ENCODE measurements at regions not wholly inside any gene's neighbourhood (a gene's known extent, or its start where the extent isn't known, plus 50 kb on each side); places are given as distances from the start of the nearest gene placed in this dataset.

DNA sequence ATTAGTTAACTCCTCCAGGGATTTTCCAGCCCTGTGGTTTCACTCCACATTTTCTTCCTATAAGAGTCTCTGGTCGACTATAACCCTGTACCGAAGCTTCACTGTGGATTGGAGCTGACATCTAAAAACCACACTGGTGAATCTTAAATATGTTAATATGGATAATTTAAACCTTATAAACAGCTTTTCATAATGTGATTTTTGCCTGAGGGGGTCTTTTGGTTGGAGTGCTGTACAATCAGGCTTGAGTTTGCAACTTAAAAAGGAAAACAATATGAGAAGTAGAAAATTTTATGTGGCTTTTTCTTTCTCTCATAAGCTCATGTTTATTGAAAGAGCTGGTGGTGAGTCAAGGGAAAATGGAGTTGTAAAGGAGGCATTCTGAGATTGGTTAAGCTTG, 313.7 kb downstream of the VPS13C start:
- no peaks in the 10 kb centered on the region for H3K36me3 Mint-ChIP-seq
- peaks cover 4% of the 10 kb centered on the region for H3K4me1 Mint-ChIP-seq (ENCODE audit: unreplicated experiment)
- TF ChIP-seq, protein P1, sequence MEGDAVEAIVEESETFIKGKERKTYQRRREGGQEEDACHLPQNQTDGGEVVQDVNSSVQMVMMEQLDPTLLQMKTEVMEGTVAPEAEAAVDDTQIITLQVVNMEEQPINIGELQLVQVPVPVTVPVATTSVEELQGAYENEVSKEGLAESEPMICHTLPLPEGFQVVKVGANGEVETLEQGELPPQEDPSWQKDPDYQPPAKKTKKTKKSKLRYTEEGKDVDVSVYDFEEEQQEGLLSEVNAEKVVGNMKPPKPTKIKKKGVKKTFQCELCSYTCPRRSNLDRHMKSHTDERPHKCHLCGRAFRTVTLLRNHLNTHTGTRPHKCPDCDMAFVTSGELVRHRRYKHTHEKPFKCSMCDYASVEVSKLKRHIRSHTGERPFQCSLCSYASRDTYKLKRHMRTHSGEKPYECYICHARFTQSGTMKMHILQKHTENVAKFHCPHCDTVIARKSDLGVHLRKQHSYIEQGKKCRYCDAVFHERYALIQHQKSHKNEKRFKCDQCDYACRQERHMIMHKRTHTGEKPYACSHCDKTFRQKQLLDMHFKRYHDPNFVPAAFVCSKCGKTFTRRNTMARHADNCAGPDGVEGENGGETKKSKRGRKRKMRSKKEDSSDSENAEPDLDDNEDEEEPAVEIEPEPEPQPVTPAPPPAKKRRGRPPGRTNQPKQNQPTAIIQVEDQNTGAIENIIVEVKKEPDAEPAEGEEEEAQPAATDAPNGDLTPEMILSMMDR (conservative IDR thresholded peaks at IDR 0.05) = no peak
- peaks cover 16% of the 10 kb centered on the region for H3K27me3 Mint-ChIP-seq
- H3K4me3 Mint-ChIP-seq = no peak overlapping the region
- DNase-seq (ENCODE audit: extremely low spot score, unreplicated experiment) = no peak
- H3K27ac Mint-ChIP-seq = no peak overlapping the region
- no peaks in the 10 kb centered on the region for H3K9me3 Mint-ChIP-seq

DNA sequence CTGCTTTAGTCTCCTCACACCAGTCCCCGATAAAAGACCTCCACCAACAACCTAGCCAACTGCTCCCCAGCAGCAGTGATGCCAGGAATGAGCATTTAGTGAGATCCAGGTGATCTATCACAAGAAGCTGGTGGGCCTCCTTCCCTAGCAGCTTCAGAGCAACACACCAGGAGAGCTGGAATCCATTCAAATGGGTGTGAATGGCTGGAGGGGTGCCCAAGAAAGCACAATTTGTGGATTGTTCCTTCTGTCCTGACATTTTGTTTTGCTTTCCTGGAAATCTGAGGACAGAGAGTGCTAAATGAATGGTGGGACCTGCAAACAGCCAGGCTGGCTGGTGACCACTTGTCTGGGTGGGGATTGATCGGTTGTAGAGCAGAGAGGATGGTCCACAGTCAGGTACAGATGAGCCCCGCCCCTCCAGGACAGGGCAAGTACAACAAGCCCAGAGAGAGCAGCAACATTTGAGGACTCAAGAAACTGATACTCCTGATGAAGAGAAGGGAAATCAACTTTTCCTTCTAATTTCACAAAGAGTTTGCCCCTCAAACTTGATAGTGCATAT, 316.8 kb downstream of the VPS13C start:
- Mint-ChIP-seq H3K4me3 (no peak overlapping the region), H3K9me3 (peaks cover 2% of the 10 kb centered on the region), H3K27ac (no peak overlapping the region), H3K36me3 (no peaks in the 10 kb centered on the region), H3K4me1 (ENCODE audit: unreplicated experiment) (peaks cover 4% of the 10 kb centered on the region), H3K27me3 (peaks cover 20% of the 10 kb centered on the region)
- TF ChIP-seq, protein P1 (conservative IDR thresholded peaks at IDR 0.05) = no peak
- DNase-seq (ENCODE audit: extremely low spot score, unreplicated experiment) = no peak

DNA sequence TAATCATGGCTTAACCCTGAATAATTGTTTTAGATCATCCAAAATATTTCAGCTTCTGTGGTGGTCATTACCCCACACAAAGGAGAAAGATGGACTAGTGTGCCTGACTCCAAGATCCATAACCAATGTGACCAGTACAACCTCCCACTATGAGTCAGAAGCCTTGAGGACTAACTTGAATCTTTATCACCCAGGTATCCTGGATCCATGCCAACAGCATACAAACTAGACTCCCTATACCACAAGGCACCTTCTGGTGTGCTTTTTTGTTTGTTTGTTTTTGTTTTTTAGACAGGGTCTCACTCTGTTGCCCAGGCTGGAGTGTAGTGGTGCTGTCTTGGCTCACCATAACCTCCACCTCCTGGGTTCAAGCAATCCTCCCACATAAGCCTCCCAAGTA, 317.7 kb downstream of the VPS13C start:
- H3K27ac Mint-ChIP-seq = no peak overlapping the region
- no peak overlapping the region for H3K4me3 Mint-ChIP-seq
- H3K36me3 Mint-ChIP-seq = no peaks in the 10 kb centered on the region
- peaks cover 4% of the 10 kb centered on the region for H3K4me1 Mint-ChIP-seq (ENCODE audit: unreplicated experiment)
- TF ChIP-seq, protein P1 (conservative IDR thresholded peaks at IDR 0.05) = no peak
- H3K27me3 Mint-ChIP-seq = peaks cover 20% of the 10 kb centered on the region
- H3K9me3 Mint-ChIP-seq = peaks cover 4% of the 10 kb centered on the region
- DNase-seq (ENCODE audit: extremely low spot score, unreplicated experiment) = no peak

DNA sequence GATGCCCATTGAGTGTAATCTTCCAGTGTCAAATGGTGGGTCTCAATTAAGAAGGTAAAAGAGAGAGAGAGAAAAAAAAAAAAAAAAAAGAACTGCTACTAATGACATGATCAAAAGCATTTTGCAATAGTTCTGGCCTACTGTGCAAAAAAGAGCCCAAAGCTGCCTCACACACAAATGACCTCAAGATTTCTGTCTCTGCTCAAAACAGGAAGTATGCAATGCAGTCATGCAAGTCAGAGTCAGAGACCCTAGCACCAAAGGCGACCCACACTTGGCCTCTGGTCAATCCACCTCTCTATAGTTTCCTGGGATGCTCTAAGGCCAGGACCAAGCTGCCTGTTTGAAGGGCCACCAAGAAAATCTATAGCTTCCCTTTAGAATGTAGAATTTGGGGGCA, 323.5 kb downstream of the VPS13C start:
- Mint-ChIP-seq H3K4me1 (ENCODE audit: unreplicated experiment) (peaks cover 9% of the 10 kb centered on the region), H3K27ac (no peak overlapping the region), H3K4me3 (no peak overlapping the region), H3K27me3 (peaks cover 34% of the 10 kb centered on the region), H3K36me3 (no peaks in the 10 kb centered on the region), H3K9me3 (peaks cover 4% of the 10 kb centered on the region)
- TF ChIP-seq, protein P1 (conservative IDR thresholded peaks at IDR 0.05) = no peak
- no peak for DNase-seq (ENCODE audit: extremely low spot score, unreplicated experiment)

DNA sequence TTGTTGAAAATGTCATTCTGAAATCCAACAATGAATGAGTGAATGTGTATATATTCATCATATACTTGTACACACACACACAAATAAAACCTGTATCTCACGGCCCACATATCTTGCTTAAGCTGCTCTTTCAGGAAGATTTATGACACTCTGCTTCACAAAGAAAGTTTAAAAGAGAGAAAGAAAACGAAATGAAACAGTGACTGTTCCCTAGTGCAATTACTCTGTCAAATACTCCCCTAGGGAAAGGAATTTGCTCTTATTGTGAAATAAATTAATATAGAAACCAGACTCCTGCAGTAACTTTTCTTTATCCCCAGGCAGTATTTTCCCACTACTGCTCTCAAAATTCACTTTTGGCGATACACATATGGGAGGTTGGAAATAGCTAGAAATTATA, 329.1 kb downstream of the VPS13C start:
- H3K4me3 Mint-ChIP-seq = no peak overlapping the region
- no peaks in the 10 kb centered on the region for H3K9me3 Mint-ChIP-seq

More for the DNA sequence above, 329.1 kb downstream of the VPS13C start:
- no peak for DNase-seq (ENCODE audit: extremely low spot score, unreplicated experiment)
- Mint-ChIP-seq H3K36me3 (no peaks in the 10 kb centered on the region), H3K27ac (no peak overlapping the region), H3K27me3 (peaks cover 57% of the 10 kb centered on the region), H3K4me1 (ENCODE audit: unreplicated experiment) (peaks cover 19% of the 10 kb centered on the region)
- TF ChIP-seq, protein P1 (conservative IDR thresholded peaks at IDR 0.05) = no peak
